HCT116 (cell line): ENCODE measurements at regions not wholly inside any gene's neighbourhood (a gene's known extent, or its start where the extent isn't known, plus 50 kb on each side); places are given as distances from the start of the nearest gene placed in this dataset.

Experiments used
- ATF3 ChIP-seq: IDR thresholded peaks from 2 replicates; pipeline ENCODE4 v1.6.1; 2012
- EGR1 ChIP-seq: IDR thresholded peaks from 2 replicates; pipeline ENCODE4 v1.6.1; 2012; ENCODE audit warnings: low read depth
- MAX ChIP-seq: IDR thresholded peaks from 2 replicates; pipeline ENCODE4 v1.6.1; 2012
- POLR2A ChIP-seq: IDR thresholded peaks from 2 replicates; pipeline ENCODE4 v1.7.0; 2011; ENCODE audit warnings: borderline replicate concordance; ENCODE audit not compliant: insufficient read depth, insufficient read length; ENCODE audit errors: extremely low read depth
- POLR2AphosphoS5 ChIP-seq: IDR thresholded peaks from 2 replicates; pipeline ENCODE4 v1.6.1; 2011; ENCODE audit warnings: mild to moderate bottlenecking, low read depth, low read length, moderate library complexity
- SIN3A ChIP-seq: IDR thresholded peaks from 2 replicates; pipeline ENCODE4 v1.6.1; 2012; ENCODE audit warnings: low read depth
- TF ChIP-seq, protein P1 (sequence below), 3 experiments: fragments of 200-600 bp in 1 of 3; sonication (generic) in 1 of 3; IDR thresholded peaks in 2 of 3; conservative IDR thresholded peaks in 1 of 3; 2 replicates each; pipeline ENCODE4 v1.5.1; 2012 to 2017; ENCODE audit warnings: low read depth in 2 of 3, low read length in 2 of 3, antibody characterized with exemption in 1 of 3, borderline replicate concordance in 1 of 3, control low read depth in 1 of 3, mild to moderate bottlenecking in 1 of 3, mixed read lengths in 1 of 3, mixed run types in 1 of 3, moderate library complexity in 1 of 3; ENCODE audit not compliant: insufficient read depth in 1 of 3
- TF ChIP-seq, protein P2 (sequence below): IDR thresholded peaks from 2 replicates; pipeline ENCODE4 v1.6.1; 2012; ENCODE audit warnings: low read depth

DNA sequence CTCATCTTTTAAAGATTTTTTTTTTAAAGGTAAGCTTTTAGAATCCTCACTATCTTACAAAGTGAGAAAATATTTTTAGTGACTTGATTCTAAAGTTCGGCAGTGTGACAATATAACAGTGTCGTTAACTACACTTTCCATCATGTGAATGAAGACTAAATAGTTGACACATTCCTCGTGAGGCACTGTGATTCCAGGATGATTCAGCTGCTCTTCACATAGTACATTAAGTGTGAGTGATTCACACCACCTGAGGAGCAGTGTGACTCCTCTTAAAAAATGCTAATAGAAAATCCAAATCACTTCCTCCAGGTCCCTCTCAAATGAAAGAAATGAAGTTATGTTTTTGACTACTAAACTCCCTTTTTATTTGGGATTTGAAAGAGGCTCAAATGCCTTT is 589.5 kb downstream of the GABRG2 start:
- TF ChIP-seq, protein P1, sequence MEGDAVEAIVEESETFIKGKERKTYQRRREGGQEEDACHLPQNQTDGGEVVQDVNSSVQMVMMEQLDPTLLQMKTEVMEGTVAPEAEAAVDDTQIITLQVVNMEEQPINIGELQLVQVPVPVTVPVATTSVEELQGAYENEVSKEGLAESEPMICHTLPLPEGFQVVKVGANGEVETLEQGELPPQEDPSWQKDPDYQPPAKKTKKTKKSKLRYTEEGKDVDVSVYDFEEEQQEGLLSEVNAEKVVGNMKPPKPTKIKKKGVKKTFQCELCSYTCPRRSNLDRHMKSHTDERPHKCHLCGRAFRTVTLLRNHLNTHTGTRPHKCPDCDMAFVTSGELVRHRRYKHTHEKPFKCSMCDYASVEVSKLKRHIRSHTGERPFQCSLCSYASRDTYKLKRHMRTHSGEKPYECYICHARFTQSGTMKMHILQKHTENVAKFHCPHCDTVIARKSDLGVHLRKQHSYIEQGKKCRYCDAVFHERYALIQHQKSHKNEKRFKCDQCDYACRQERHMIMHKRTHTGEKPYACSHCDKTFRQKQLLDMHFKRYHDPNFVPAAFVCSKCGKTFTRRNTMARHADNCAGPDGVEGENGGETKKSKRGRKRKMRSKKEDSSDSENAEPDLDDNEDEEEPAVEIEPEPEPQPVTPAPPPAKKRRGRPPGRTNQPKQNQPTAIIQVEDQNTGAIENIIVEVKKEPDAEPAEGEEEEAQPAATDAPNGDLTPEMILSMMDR (IDR thresholded peaks at IDR 0.05 in 2 of 3, conservative IDR thresholded peaks at IDR 0.05 in 1 of 3; ENCODE audit: borderline replicate concordance in 1 of 3, insufficient read depth in 1 of 3, low read depth in 2 of 3, low read length in 2 of 3), result no peak
- TF ChIP-seq MAX, result no peak
- no peak for TF ChIP-seq ATF3
- TF ChIP-seq POLR2AphosphoS5, result no peak
- no peak for TF ChIP-seq SIN3A
- TF ChIP-seq EGR1, result no peak
- TF ChIP-seq, protein P2, sequence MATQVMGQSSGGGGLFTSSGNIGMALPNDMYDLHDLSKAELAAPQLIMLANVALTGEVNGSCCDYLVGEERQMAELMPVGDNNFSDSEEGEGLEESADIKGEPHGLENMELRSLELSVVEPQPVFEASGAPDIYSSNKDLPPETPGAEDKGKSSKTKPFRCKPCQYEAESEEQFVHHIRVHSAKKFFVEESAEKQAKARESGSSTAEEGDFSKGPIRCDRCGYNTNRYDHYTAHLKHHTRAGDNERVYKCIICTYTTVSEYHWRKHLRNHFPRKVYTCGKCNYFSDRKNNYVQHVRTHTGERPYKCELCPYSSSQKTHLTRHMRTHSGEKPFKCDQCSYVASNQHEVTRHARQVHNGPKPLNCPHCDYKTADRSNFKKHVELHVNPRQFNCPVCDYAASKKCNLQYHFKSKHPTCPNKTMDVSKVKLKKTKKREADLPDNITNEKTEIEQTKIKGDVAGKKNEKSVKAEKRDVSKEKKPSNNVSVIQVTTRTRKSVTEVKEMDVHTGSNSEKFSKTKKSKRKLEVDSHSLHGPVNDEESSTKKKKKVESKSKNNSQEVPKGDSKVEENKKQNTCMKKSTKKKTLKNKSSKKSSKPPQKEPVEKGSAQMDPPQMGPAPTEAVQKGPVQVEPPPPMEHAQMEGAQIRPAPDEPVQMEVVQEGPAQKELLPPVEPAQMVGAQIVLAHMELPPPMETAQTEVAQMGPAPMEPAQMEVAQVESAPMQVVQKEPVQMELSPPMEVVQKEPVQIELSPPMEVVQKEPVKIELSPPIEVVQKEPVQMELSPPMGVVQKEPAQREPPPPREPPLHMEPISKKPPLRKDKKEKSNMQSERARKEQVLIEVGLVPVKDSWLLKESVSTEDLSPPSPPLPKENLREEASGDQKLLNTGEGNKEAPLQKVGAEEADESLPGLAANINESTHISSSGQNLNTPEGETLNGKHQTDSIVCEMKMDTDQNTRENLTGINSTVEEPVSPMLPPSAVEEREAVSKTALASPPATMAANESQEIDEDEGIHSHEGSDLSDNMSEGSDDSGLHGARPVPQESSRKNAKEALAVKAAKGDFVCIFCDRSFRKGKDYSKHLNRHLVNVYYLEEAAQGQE, result no peak
- TF ChIP-seq POLR2A, result no peak
